ENCODE measurements at regions not wholly inside any gene's neighbourhood (a gene's known extent, or its start where the extent isn't known, plus 50 kb on each side); places are given as distances from the start of the nearest gene placed in this dataset.

DNA sequence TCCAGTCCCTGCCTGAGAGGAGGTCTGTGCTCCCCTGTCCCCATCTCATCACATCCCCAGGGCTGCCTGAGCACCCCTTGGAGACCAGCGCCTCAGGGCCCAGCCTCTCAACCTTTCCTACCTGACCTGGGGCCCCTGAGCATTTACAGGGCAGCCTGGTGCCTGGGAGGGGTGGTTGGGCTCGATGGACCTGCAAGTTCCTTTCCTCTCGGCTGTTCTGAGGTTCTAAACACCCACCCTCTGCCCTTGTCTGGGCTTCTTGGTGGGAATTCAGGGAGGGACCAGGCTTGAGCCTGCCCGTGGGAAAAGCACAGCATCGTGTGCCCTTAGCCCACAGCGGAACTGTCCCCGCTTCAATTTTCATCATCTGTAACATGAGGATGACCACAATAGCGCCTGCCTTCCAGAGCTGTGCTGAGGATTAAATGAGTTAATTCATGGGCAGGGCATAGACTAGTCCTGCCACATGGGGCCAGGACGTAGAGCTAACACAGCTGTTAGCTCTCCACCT lies 91.0 kb upstream of the SH3PXD2B start:
- DNase-seq (ENCODE audit: low read depth), result no peak
- H3K4me3 ChIP-seq (ENCODE audit: control insufficient read depth, low read depth, low read length), result no peak overlapping the region
- TF ChIP-seq CTCF (conservative IDR thresholded peaks at IDR 0.05; ENCODE audit: control insufficient read depth, insufficient read depth, low read depth, low read length), result no peak

- H3K4me3 ChIP-seq (ENCODE audit: control insufficient read depth, low read depth, low read length), result no peak overlapping the region
- no peak for DNase-seq (ENCODE audit: low read depth)
- no peak for TF ChIP-seq CTCF (conservative IDR thresholded peaks at IDR 0.05; ENCODE audit: control insufficient read depth, insufficient read depth, low read depth, low read length)
These were observed 90.2 kb upstream of the SH3PXD2B start for GRCh38 chr5:172544371-172545095.

GRCh38 chr5:172543484-172544298 lies 89.4 kb upstream of the SH3PXD2B start:
- no peak for TF ChIP-seq CTCF (conservative IDR thresholded peaks at IDR 0.05; ENCODE audit: control insufficient read depth, insufficient read depth, low read depth, low read length)
- H3K4me3 ChIP-seq (ENCODE audit: control insufficient read depth, low read depth, low read length), result no peak overlapping the region
- DNase-seq (ENCODE audit: low read depth), result no peak

DNA sequence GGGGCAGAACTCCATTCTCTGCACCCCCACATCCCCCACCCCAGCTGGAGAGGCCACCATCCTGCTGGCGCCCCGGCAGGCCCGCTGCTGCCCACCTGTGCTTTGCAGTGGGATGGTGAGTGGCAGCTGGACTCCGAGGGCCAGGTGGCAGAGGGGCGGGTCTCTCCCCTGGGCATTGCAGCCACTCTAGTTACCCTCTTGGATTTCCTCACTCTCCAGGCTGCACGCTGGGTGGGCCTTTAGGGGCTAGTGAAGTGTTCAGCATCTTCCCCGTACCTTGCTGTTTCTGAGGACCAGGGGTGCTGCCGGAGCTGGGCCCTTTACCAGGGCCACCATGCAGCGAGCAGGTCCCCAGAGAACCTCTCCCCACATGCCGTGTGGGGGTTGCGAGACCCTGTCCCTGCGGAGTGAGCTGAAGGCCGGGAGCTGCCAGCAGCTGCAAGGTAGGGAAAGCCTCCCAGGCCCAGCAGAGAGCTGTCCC lies 88.4 kb upstream of the SH3PXD2B start:
- no peak overlapping the region for H3K4me3 ChIP-seq (ENCODE audit: control insufficient read depth, low read depth, low read length)
- no peak for DNase-seq (ENCODE audit: low read depth)
- TF ChIP-seq CTCF (conservative IDR thresholded peaks at IDR 0.05; ENCODE audit: control insufficient read depth, insufficient read depth, low read depth, low read length), result no peak

- TF ChIP-seq CTCF (conservative IDR thresholded peaks at IDR 0.05; ENCODE audit: control insufficient read depth, insufficient read depth, low read depth, low read length), result no peak
- DNase-seq (ENCODE audit: low read depth), result no peak
- no peak overlapping the region for H3K4me3 ChIP-seq (ENCODE audit: control insufficient read depth, low read depth, low read length)
These were observed 87.4 kb upstream of the SH3PXD2B start for GRCh38 chr5:172541773-172542136.

GRCh38 chr5:172541099-172541772 lies 86.9 kb upstream of the SH3PXD2B start:
- TF ChIP-seq CTCF (conservative IDR thresholded peaks at IDR 0.05; ENCODE audit: control insufficient read depth, insufficient read depth, low read depth, low read length), result no peak
- no peak for DNase-seq (ENCODE audit: low read depth)

More at GRCh38 chr5:172541099-172541772, 86.9 kb upstream of the SH3PXD2B start:
- no peak overlapping the region for H3K4me3 ChIP-seq (ENCODE audit: control insufficient read depth, low read depth, low read length)

Measured in fibroblast of mammary gland (primary cell).